ENCODE measurements at regions not wholly inside any gene's neighbourhood (a gene's known extent, or its start where the extent isn't known, plus 50 kb on each side); places are given as distances from the start of the nearest gene placed in this dataset.

GRCh38 chr10:29771376-29771775 is 136.6 kb upstream of the SVIL start:
- TF ChIP-seq CTCF (IDR thresholded peaks at IDR 0.05) (no peak), ZFX (IDR thresholded peaks at IDR 0.05; ENCODE audit: borderline replicate concordance) (no peak)
